ENCODE measurements at regions not wholly inside any gene's neighbourhood (a gene's known extent, or its start where the extent isn't known, plus 50 kb on each side); places are given as distances from the start of the nearest gene placed in this dataset.
"Not testable (repeated sequence)": the region's sequence is repeated elsewhere in the genome, so short reads cannot be mapped to it uniquely, and the experiment has no call there.

DNA sequence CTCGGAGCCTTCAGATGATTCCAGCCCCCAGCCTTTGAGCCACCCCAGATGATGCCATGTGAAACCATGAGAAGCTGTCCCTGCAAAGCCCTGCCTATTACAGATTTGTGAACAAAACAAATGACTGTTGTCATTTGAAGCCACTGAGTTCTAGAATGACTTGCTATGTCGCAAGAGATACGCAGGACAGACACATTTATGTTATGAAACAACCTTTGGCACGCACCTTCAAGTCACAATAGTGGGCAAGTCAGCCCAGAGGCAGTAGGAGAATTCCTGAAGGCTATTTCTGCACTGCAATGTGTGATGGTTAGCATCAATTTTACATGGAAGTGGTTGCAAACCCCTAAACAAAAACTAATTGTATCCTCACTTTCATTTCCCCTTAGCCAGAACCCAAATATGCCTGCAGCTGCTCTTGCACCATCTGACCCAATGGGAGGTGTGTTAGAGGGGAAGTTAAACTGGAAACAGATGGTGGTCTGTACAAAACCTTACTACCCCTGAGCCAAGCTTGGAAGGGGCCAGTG, 174.4 kb upstream of the ATP6AP2 start:
- DNase-seq = no peak

- no peak for DNase-seq
Observed at GRCh38 chrX:40405399-40405798, 175.4 kb upstream of the ATP6AP2 start.

- DNase-seq = no peak
Observed at GRCh38 chrX:40403757-40404156, 177.0 kb upstream of the ATP6AP2 start.

- no peak for DNase-seq
Observed at GRCh38 chrX:40402831-40403533, 177.8 kb upstream of the ATP6AP2 start.

GRCh38 chrX:40395102-40395501, 185.7 kb upstream of the ATP6AP2 start:
- no peak for DNase-seq

DNA sequence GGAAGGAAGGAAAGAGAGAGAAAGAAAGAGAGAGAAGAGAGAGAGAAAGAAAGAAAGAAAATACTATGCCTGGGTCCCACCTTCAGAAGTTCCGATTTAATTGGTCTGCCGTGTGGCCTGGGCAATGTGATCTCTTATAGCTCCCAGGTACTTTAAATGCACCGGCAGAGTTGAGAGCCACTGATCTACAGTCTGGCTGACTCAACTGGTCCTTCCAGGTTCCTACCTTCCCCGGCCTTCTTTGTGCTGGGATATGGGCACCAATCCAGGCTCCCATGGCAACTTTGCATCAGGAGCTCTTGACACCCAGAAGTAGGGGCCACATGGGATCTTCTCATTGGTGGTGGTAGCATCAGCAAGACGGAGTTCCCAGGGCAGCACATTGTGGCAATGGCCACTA, 186.5 kb upstream of the ATP6AP2 start:
- no peak for DNase-seq

GRCh38 chrX:40392599-40392998, 188.2 kb upstream of the ATP6AP2 start:
- DNase-seq = no peak

- no peak for DNase-seq
Observed at GRCh38 chrX:40391662-40392061, 189.1 kb upstream of the ATP6AP2 start.

DNA sequence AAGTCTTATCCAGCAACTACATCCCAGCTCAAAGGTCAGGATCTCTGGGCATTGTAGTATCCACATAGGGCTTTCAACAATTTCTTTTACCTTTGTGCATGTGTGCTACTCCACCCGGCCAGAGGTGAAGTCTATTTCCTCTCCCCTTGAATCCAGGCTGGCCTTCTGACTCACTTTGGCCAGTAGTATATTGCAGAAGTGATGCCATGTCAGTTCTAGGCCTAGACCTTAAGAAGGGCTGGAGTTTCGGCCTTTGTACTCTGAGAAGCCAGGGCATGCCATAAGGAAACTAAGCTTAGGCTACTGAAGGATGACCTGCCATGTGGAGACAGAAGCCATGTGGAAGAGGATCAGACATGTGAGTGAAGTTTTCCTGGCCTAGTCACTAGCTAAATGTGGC, 191.2 kb upstream of the ATP6AP2 start:
- no peak for DNase-seq

- no peak for DNase-seq
Observed at GRCh38 chrX:40388441-40388840, 192.3 kb upstream of the ATP6AP2 start.

- DNase-seq = not testable (repeated sequence)
Observed at GRCh38 chrX:40387869-40388268, 192.9 kb upstream of the ATP6AP2 start.

GRCh38 chrX:40387311-40387710, 193.5 kb upstream of the ATP6AP2 start:
- not testable (repeated sequence) for DNase-seq

GRCh38 chrX:40385682-40386081, 195.1 kb upstream of the ATP6AP2 start:
- DNase-seq = no peak

- no peak for DNase-seq
Observed at GRCh38 chrX:40385256-40385655, 195.5 kb upstream of the ATP6AP2 start.

DNA sequence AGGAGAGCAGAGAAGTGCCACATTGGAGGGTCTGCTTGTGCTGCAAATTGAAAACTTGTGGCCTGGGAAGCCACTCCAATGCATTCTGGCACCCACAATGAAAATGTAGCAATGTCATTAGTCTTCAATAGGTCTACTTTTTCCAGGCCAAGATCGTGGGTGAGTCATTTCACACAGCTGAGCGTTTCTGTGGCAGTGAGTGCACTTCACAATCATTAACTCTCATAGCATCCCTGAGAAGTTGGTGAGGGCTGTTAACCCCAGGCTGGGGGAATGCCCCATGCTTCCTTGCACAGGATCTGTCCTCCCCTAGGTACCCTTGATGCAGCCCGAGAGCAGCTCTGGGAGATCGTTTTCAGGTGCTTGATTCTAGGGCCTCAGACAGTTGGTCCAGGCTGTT, 196.8 kb upstream of the ATP6AP2 start:
- no peak for DNase-seq

DNA sequence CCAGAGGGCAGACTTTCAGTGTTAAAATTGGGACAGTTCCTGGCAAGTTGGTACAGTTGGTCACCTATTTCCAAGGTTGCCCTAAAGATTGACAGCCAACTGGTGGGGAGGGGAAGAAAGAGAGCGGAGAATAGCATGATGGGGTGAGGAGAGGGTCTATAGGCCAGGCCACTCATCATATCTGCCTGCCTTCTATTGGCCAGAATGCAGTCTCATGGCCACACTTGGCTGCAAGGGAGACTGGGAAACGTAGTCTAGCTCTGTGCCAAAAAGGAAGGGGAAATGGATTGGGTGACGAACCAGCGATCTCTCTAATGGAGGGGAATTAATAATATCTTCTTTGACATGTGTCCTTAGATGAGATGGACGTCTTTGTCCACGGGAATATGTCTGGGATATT, 197.4 kb upstream of the ATP6AP2 start:
- no peak for DNase-seq

GRCh38 chrX:40380655-40381488, 199.9 kb upstream of the ATP6AP2 start:
- no peak for DNase-seq

- no peak for DNase-seq
Observed at GRCh38 chrX:40377684-40378083, 203.1 kb upstream of the ATP6AP2 start.

- no peak for DNase-seq
Observed at GRCh38 chrX:40374486-40374885, 206.3 kb upstream of the ATP6AP2 start.

- no peak for DNase-seq
Observed at GRCh38 chrX:40373641-40374040, 207.1 kb upstream of the ATP6AP2 start.

GRCh38 chrX:40373025-40373424, 207.7 kb upstream of the ATP6AP2 start:
- no peak for DNase-seq

DNA sequence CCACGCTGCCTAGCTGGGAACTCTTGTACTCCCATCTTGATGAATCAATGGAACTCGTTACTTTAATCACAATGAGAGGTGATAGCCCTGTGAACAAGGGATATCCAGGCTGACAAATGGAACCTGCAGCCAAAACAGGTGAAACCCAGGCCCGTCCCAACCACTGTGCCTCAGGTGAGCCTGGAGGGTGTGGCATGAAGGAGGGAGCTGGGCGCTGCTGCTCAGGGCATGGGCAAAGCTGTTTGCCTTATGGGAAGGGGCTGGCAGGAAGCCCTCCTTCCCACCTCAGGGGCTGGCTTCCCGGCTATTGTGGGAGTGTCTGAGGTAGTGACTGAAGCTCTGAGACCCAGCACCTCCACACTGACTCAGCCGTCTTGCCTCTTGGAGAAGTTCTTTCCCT, 209.4 kb upstream of the ATP6AP2 start:
- DNase-seq = no peak

GRCh38 chrX:40368611-40369061, 212.1 kb upstream of the ATP6AP2 start:
- no peak for DNase-seq

- no peak for DNase-seq
Observed at GRCh38 chrX:40366661-40367060, 214.1 kb upstream of the ATP6AP2 start.

Data from activated CD4-positive, alpha-beta T cell treated with anti-CD3 and anti-CD28 coated beads, Interleukin-2, amount 50 U/mL, for 4 hours (primary cell).